ENCODE measurements at regions not wholly inside any gene's neighbourhood (a gene's known extent, or its start where the extent isn't known, plus 50 kb on each side); places are given as distances from the start of the nearest gene placed in this dataset.

DNA sequence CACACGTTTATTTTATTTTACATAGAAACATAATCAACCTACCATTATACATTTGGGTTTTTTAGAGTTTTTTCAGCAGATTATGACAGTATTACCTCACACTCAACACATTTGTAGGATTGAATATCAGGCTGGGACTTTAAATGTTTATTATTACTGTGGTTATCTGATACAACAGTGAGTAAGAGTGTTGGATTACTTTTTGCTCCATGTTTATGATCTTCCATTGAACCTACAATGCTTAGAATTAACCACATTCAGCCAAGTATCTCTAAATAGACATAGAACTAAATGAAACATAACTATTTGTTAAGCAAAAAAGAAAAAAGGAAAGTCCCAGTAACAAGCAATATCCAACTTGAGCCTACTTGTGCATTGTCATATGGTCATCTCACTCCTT lies 607.4 kb upstream of the PITX2 start:
- no peak overlapping the region for H3K4me3 Mint-ChIP-seq
- peaks cover 6 to 23% (median 13%) of the 10 kb centered on the region in 6 donors for H3K9me3 Mint-ChIP-seq
- H3K27ac Mint-ChIP-seq = no peak overlapping the region
- no peaks in the 10 kb centered on the region for H3K4me1 Mint-ChIP-seq
- H3K27me3 Mint-ChIP-seq (ENCODE audit: low read depth in 3 of 3) = no peaks in the 10 kb centered on the region
- no peaks in the 10 kb centered on the region for H3K36me3 Mint-ChIP-seq
- no peak for DNase-seq

DNA sequence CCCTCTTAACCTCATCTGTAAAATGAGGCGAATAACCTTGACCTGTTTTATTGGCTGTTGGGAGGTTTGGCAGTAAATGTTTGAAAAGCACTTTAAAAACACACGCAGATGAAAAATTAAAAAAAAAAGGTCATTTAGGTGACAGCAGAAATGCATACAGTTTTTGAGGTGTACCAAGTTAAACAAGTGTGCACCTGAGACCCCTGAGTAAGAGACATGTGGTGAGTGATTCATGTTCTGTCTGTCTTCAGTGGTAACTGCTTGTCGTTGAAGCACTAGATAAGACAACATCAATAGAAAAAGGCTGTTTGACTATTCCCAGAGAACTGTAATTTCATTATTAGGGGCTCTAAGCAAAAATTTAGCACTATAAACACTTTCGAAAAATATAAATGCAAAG lies 608.4 kb upstream of the PITX2 start:
- Mint-ChIP-seq H3K27ac (no peak overlapping the region), H3K27me3 (ENCODE audit: low read depth in 3 of 3) (no peaks in the 10 kb centered on the region), H3K4me1 (no peaks in the 10 kb centered on the region), H3K4me3 (no peak overlapping the region), H3K36me3 (no peaks in the 10 kb centered on the region), H3K9me3 (peaks cover 8 to 22% (median 13%) of the 10 kb centered on the region in 6 donors)
- no peak for DNase-seq

- no peak overlapping the region for H3K4me3 Mint-ChIP-seq
- DNase-seq = no peak
- H3K27ac Mint-ChIP-seq = no peak overlapping the region
- H3K27me3 Mint-ChIP-seq (ENCODE audit: low read depth in 3 of 3) = no peaks in the 10 kb centered on the region
- no peaks in the 10 kb centered on the region for H3K36me3 Mint-ChIP-seq
- peaks cover 4 to 25% (median 13%) of the 10 kb centered on the region in 6 donors for H3K9me3 Mint-ChIP-seq
- H3K4me1 Mint-ChIP-seq = no peaks in the 10 kb centered on the region
Observed at GRCh38 chr4:111234939-111235338, 612.1 kb upstream of the PITX2 start.

GRCh38 chr4:111263836-111264235 lies 641.0 kb upstream of the PITX2 start:
- DNase-seq = no peak
- peaks cover 0 to 13% (median 3%) of the 10 kb centered on the region in 6 donors for H3K9me3 Mint-ChIP-seq
- no peaks in the 10 kb centered on the region for H3K4me1 Mint-ChIP-seq
- no peak overlapping the region for H3K4me3 Mint-ChIP-seq
- H3K27ac Mint-ChIP-seq = no peak overlapping the region
- no peaks in the 10 kb centered on the region for H3K27me3 Mint-ChIP-seq (ENCODE audit: low read depth in 3 of 3)
- no peaks in the 10 kb centered on the region for H3K36me3 Mint-ChIP-seq

DNA sequence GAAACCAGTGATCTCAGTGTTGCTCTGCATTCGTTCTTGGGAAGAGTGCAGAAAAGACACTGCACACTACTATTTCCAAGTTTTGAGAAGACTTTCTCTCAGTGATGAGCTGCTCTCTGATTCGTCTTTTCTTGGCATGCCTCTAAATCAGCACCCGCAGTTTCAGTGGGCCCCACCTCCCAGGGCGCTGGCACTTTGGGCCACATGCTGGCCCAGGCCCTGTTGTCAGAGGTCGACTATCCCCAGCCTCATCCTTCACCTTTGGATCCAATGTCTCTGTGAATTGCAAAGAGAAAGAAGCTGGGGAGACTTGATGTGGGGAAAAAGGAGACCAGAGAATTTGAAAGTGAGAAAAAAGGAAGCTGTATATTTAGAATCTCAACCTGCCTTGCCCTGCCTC lies 644.1 kb upstream of the PITX2 start:
- H3K4me1 Mint-ChIP-seq = no peaks in the 10 kb centered on the region
- no peaks in the 10 kb centered on the region for H3K36me3 Mint-ChIP-seq
- no peaks in the 10 kb centered on the region for H3K27me3 Mint-ChIP-seq (ENCODE audit: low read depth in 3 of 3)
- no peak overlapping the region for H3K27ac Mint-ChIP-seq
- no peak overlapping the region for H3K4me3 Mint-ChIP-seq
- peaks cover 2 to 13% (median 4%) of the 10 kb centered on the region in 6 donors for H3K9me3 Mint-ChIP-seq
- no peak for DNase-seq

DNA sequence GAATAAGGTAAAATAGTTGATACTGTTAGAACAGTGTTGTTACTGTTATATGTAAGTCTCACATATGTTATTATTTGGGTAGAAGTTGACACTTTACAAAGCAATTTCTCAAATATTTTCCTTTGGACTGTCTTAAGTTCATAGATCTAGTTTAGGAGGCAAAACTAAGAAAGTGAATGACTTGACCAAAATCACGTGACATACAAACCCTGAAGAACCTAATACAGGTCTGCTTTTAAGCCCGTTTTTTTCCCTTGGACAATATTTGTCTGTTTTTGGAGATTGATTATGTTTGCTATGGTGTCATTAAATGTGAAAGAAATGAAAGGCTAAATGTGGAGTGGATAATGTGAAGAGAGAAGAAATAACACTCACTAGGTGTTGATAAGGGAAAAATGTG lies 644.9 kb upstream of the PITX2 start:
- Mint-ChIP-seq H3K4me3 (no peak overlapping the region), H3K9me3 (peaks cover 2 to 13% (median 5%) of the 10 kb centered on the region in 6 donors), H3K36me3 (no peaks in the 10 kb centered on the region), H3K4me1 (no peaks in the 10 kb centered on the region), H3K27ac (no peak overlapping the region), H3K27me3 (ENCODE audit: low read depth in 3 of 3) (no peaks in the 10 kb centered on the region)
- DNase-seq = no peak

DNA sequence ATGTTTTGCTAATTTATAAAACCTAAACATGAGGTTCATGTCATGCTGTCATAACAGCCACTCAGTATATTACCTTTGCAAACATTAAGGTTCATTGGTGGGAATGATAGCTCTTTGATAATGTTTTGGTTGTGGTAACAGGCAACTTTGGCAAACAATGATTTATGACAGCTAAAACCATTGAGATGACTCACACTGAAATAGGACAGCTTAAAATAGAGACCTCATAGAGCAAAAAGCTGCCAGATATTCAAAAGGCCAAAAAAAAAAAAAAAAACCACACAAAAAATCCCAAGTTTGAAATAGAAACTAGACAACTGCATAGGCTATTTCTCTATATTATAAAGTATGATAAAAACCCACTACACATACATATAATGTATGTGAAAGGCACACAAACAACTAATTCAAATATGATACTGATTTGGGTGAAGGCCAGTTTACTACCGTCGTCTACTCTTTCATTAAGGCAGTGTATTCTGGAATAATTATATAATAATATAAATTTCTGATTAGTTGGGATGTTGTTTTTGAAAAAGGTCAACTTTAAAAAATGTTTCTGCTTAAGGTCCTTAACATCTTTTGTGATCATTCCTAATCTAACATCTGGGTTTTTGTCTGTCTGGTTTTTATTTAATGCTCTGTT lies 646.0 kb upstream of the PITX2 start:
- no peak for DNase-seq
- H3K36me3 Mint-ChIP-seq = no peaks in the 10 kb centered on the region
- H3K9me3 Mint-ChIP-seq = peaks cover 2 to 13% (median 4%) of the 10 kb centered on the region in 6 donors
- no peak overlapping the region for H3K4me3 Mint-ChIP-seq
- no peaks in the 10 kb centered on the region for H3K4me1 Mint-ChIP-seq
- H3K27me3 Mint-ChIP-seq (ENCODE audit: low read depth in 3 of 3) = no peaks in the 10 kb centered on the region
- no peak overlapping the region for H3K27ac Mint-ChIP-seq

DNA sequence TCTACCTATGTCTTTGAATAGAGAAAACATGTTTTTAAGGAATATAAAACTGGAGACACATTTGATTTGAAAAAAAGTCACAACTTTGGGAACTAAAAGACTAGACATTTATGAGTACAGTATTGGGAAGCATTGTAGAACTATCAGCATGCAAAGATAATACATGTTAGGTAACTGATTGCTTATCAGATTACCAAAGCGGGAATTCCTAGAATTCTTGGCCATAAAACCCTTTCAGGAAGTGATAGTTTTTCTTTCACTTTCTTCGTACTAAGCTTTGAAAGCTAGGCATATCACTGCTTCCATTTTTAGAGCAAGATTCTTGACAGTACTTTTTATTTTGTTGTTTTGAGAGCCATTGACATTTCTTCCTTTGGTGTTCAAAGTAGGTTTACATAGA lies 646.6 kb upstream of the PITX2 start:
- Mint-ChIP-seq H3K36me3 (no peaks in the 10 kb centered on the region), H3K4me3 (no peak overlapping the region)

GRCh38 chr4:111274060-111274459 lies 651.2 kb upstream of the PITX2 start:
- H3K9me3 Mint-ChIP-seq = peaks cover 6 to 18% (median 7%) of the 10 kb centered on the region in 6 donors

More for the DNA sequence above, 646.6 kb upstream of the PITX2 start:
- Mint-ChIP-seq H3K27ac (no peak overlapping the region), H3K4me1 (no peaks in the 10 kb centered on the region), H3K27me3 (ENCODE audit: low read depth in 3 of 3) (no peaks in the 10 kb centered on the region), H3K9me3 (peaks cover 2 to 13% (median 3%) of the 10 kb centered on the region in 6 donors)
- no peak for DNase-seq

GRCh38 chr4:111274486-111274885 lies 651.6 kb upstream of the PITX2 start:
- Mint-ChIP-seq H3K9me3 (peaks cover 5 to 19% (median 7%) of the 10 kb centered on the region in 6 donors), H3K4me1 (no peaks in the 10 kb centered on the region), H3K27me3 (ENCODE audit: low read depth in 3 of 3) (peaks cover 0 to 2% (median 0%) of the 10 kb centered on the region in 3 donors), H3K36me3 (no peaks in the 10 kb centered on the region), H3K27ac (no peak overlapping the region), H3K4me3 (no peak overlapping the region)
- no peak for DNase-seq

More at GRCh38 chr4:111274060-111274459, 651.2 kb upstream of the PITX2 start:
- Mint-ChIP-seq H3K27me3 (ENCODE audit: low read depth in 3 of 3) (peaks cover 0 to 2% (median 0%) of the 10 kb centered on the region in 3 donors), H3K4me1 (no peaks in the 10 kb centered on the region), H3K4me3 (no peak overlapping the region), H3K27ac (no peak overlapping the region), H3K36me3 (no peaks in the 10 kb centered on the region)
- no peak for DNase-seq

DNA sequence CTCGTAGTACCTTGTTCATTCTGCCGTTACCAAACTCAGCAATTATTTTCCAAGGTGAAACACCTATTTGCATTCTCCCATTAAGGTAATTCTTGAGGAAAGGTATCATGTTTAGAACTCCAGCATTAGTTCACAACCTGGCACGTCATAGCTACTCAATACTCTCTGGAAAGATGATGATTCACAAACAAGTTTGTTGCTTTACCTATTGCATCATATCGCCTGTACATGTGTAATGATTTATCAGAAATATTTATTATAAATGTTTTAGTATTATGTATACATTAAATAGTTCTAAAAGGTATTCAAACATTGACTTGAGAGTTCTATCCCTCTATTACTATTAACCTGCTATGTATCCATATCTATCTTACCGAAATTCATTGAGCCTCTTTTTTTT lies 658.3 kb upstream of the PITX2 start:
- Mint-ChIP-seq H3K9me3 (peaks cover 0 to 19% (median 7%) of the 10 kb centered on the region in 6 donors), H3K27me3 (ENCODE audit: low read depth in 3 of 3) (peaks cover 0 to 2% (median 2%) of the 10 kb centered on the region in 3 donors), H3K27ac (no peak overlapping the region), H3K4me3 (no peak overlapping the region), H3K36me3 (no peaks in the 10 kb centered on the region), H3K4me1 (no peaks in the 10 kb centered on the region)
- DNase-seq = no peak

- H3K27me3 Mint-ChIP-seq (ENCODE audit: low read depth in 3 of 3) = peaks cover 0 to 2% (median 0%) of the 10 kb centered on the region in 3 donors
- H3K27ac Mint-ChIP-seq = no peak overlapping the region
Observed at GRCh38 chr4:111282035-111282434, 659.2 kb upstream of the PITX2 start.

GRCh38 chr4:111283066-111283677 lies 660.3 kb upstream of the PITX2 start:
- Mint-ChIP-seq H3K4me3 (no peak overlapping the region), H3K9me3 (peaks cover 0 to 14% (median 3%) of the 10 kb centered on the region in 6 donors), H3K27me3 (ENCODE audit: low read depth in 3 of 3) (peaks cover 0 to 2% (median 0%) of the 10 kb centered on the region in 3 donors), H3K27ac (no peak overlapping the region), H3K4me1 (no peaks in the 10 kb centered on the region), H3K36me3 (no peaks in the 10 kb centered on the region)
- no peak for DNase-seq

More at GRCh38 chr4:111282035-111282434, 659.2 kb upstream of the PITX2 start:
- no peaks in the 10 kb centered on the region for H3K36me3 Mint-ChIP-seq
- H3K4me3 Mint-ChIP-seq = no peak overlapping the region
- peaks cover 0 to 19% (median 5%) of the 10 kb centered on the region in 6 donors for H3K9me3 Mint-ChIP-seq
- DNase-seq = no peak
- H3K4me1 Mint-ChIP-seq = no peaks in the 10 kb centered on the region

DNA sequence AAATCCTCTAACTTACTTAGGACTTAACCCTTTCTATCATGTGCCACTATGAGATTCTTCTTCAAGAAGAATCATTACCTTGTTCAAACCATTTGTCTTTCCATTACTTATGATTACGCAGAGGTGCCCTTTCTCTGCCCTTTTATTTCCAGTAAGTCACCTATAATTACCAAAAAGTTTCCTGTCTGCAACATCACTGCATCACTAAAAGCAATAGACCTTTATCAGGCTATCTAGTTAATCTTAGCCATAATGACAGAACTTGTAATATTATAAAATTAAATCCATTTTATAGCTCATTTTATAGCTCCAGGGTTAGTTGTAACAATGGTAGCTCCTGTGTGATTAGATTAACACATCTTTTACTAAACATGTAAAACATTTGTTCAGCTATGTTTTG lies 673.6 kb upstream of the PITX2 start:
- H3K4me3 Mint-ChIP-seq = no peak overlapping the region
- peaks cover 0 to 2% (median 0%) of the 10 kb centered on the region in 3 donors for H3K27me3 Mint-ChIP-seq (ENCODE audit: low read depth in 3 of 3)
- H3K36me3 Mint-ChIP-seq = no peaks in the 10 kb centered on the region
- no peaks in the 10 kb centered on the region for H3K4me1 Mint-ChIP-seq
- H3K27ac Mint-ChIP-seq = no peak overlapping the region
- no peak for DNase-seq
- H3K9me3 Mint-ChIP-seq = peaks cover 4 to 21% (median 6%) of the 10 kb centered on the region in 6 donors

All from immature natural killer cell (primary cell).